Endometrium (tissue), 2 donors: ENCODE measurements at regions not wholly inside any gene's neighbourhood (a gene's known extent, or its start where the extent isn't known, plus 50 kb on each side); places are given as distances from the start of the nearest gene placed in this dataset.
"Not testable (repeated sequence)": the region's sequence is repeated elsewhere in the genome, so short reads cannot be mapped to it uniquely, and the experiment has no call there.

ENCODE experiments used
- FAIRE-seq: peaks from 2 replicates; lab custom pipeline; 2012; peaks lifted over from hg19 to GRCh38; lab: Jason Lieb, UNC
- donor health status: control.
- donor health status: control.

GRCh38 chr2:43071599-43072550 lies 154.5 kb downstream of the ZFP36L2 start:
- no peak for FAIRE-seq

GRCh38 chr2:43070676-43071502 lies 155.5 kb downstream of the ZFP36L2 start:
- FAIRE-seq: no peak

GRCh38 chr2:43070030-43070429 lies 156.4 kb downstream of the ZFP36L2 start:
- no peak for FAIRE-seq

- no peak for FAIRE-seq
Measured at GRCh38 chr2:43068631-43069517, 157.5 kb downstream of the ZFP36L2 start.

GRCh38 chr2:43068041-43068533 lies 158.3 kb downstream of the ZFP36L2 start:
- no peak for FAIRE-seq

GRCh38 chr2:43067254-43068040 lies 159.0 kb downstream of the ZFP36L2 start:
- FAIRE-seq: no peak

- FAIRE-seq: not testable (repeated sequence)
Measured at GRCh38 chr2:43066541-43067253, 159.7 kb downstream of the ZFP36L2 start.

GRCh38 chr2:43065871-43066270 lies 160.5 kb downstream of the ZFP36L2 start:
- FAIRE-seq: no peak

GRCh38 chr2:43065036-43065435 lies 161.4 kb downstream of the ZFP36L2 start:
- no peak for FAIRE-seq

- FAIRE-seq: not testable (repeated sequence)
Measured at GRCh38 chr2:43063096-43063495, 163.3 kb downstream of the ZFP36L2 start.

GRCh38 chr2:43062058-43062457 lies 164.3 kb downstream of the ZFP36L2 start:
- no peak for FAIRE-seq

- FAIRE-seq: no peak
Measured at GRCh38 chr2:43060390-43061016, 165.9 kb downstream of the ZFP36L2 start.

- no peak for FAIRE-seq
Measured at GRCh38 chr2:43059183-43059897, 167.1 kb downstream of the ZFP36L2 start.

GRCh38 chr2:43058726-43059110 lies 167.7 kb downstream of the ZFP36L2 start:
- no peak for FAIRE-seq

GRCh38 chr2:43057742-43058725 lies 168.4 kb downstream of the ZFP36L2 start:
- no peak for FAIRE-seq

GRCh38 chr2:43057026-43057741 lies 169.2 kb downstream of the ZFP36L2 start:
- FAIRE-seq: no peak

GRCh38 chr2:43055985-43056384 lies 170.4 kb downstream of the ZFP36L2 start:
- FAIRE-seq: no peak
